Esophagus muscularis mucosa (tissue), 4 donors: ENCODE measurements at regions not wholly inside any gene's neighbourhood (a gene's known extent, or its start where the extent isn't known, plus 50 kb on each side); places are given as distances from the start of the nearest gene placed in this dataset.

Source experiments
- CTCF ChIP-seq, 3 experiments: fragments of 200-600 bp in 2 of 3; fragments of 450-650 bp in 1 of 3; sonication (generic) in 2 of 3; IDR thresholded peaks; one replicate each; pipeline ENCODE4 v1.5.1; 2017 to 2019; ENCODE audit warnings: antibody characterized with exemption in 3 of 3, mild to moderate bottlenecking in 2 of 3, moderate library complexity in 1 of 3
- EP300 ChIP-seq: sonication (generic); formaldehyde crosslinking; IDR thresholded peaks from one replicate; pipeline ENCODE4 v1.6.1; 2017; ENCODE audit warnings: antibody characterized with exemption
- POLR2A ChIP-seq: fragments of 450-650 bp; IDR thresholded peaks from one replicate; pipeline ENCODE4 v1.6.1; 2017; ENCODE audit warnings: antibody characterized with exemption, moderate library complexity, mild to moderate bottlenecking, low read depth
- POLR2AphosphoS5 ChIP-seq, 2 donors: sonication (generic); formaldehyde crosslinking; IDR thresholded peaks; one replicate each; pipeline ENCODE4 v1.6.1; 2017; ENCODE audit warnings: antibody characterized with exemption in 2 of 2

- TF ChIP-seq EP300 (no peak), POLR2A (no peak), CTCF (IDR thresholded peaks at IDR 0.05) (no peak), POLR2AphosphoS5 (IDR thresholded peaks at IDR 0.05) (no peak)
Measured at GRCh38 chr1:5109633-5110032, 455.2 kb downstream of the AJAP1 start.
